ENCODE measurements at regions not wholly inside any gene's neighbourhood (a gene's known extent, or its start where the extent isn't known, plus 50 kb on each side); places are given as distances from the start of the nearest gene placed in this dataset.

DNA sequence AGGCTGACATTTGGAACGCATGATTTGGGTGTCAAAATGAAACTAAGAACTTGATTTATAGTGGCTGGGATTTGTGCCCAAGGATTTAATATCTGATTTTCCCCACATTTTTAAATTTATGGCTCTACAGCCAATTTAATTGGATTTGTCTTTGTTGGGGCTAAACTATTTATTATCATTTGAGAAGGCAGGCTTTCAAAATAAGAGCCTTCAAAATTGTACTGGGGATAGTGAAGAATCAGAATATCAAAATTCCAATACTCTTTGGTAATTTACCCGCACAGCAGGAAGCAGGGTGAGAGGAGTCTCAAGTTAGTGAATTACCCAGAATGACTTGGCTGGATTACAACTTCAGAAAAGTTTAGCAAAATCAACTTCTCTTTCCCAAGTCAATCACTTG, 278.1 kb downstream of the LRATD1 start:
- TF ChIP-seq, protein P1, sequence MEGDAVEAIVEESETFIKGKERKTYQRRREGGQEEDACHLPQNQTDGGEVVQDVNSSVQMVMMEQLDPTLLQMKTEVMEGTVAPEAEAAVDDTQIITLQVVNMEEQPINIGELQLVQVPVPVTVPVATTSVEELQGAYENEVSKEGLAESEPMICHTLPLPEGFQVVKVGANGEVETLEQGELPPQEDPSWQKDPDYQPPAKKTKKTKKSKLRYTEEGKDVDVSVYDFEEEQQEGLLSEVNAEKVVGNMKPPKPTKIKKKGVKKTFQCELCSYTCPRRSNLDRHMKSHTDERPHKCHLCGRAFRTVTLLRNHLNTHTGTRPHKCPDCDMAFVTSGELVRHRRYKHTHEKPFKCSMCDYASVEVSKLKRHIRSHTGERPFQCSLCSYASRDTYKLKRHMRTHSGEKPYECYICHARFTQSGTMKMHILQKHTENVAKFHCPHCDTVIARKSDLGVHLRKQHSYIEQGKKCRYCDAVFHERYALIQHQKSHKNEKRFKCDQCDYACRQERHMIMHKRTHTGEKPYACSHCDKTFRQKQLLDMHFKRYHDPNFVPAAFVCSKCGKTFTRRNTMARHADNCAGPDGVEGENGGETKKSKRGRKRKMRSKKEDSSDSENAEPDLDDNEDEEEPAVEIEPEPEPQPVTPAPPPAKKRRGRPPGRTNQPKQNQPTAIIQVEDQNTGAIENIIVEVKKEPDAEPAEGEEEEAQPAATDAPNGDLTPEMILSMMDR (IDR thresholded peaks at IDR 0.05; ENCODE audit: insufficient read depth, low read length), result no peak
- DNase-seq (ENCODE audit: low read depth), result no peak
- no peak overlapping the region for H3K4me3 ChIP-seq (ENCODE audit: low read depth, low read length)

DNA sequence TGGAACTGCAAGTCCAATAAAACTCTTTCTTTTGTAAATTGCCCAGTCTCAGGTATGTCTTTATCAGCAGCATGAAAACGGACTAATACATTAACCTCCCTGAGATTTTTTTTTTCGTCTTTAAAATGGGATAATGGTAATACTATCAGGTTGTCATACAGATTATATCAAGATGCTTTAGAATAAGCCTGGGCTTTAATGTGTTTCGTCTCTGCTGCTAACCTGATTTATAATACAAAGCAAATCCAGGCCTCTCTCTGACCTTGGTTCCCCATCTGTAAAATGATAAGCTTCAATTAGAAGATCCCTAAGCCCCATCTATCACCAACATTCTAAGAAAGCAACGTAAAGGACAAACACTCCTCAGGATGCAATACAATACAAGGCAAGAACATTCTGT, 283.5 kb downstream of the LRATD1 start:
- no peak overlapping the region for H3K4me3 ChIP-seq (ENCODE audit: low read depth, low read length)
- TF ChIP-seq, protein P1 (IDR thresholded peaks at IDR 0.05; ENCODE audit: insufficient read depth, low read length), result no peak
- no peak for DNase-seq (ENCODE audit: low read depth)

DNA sequence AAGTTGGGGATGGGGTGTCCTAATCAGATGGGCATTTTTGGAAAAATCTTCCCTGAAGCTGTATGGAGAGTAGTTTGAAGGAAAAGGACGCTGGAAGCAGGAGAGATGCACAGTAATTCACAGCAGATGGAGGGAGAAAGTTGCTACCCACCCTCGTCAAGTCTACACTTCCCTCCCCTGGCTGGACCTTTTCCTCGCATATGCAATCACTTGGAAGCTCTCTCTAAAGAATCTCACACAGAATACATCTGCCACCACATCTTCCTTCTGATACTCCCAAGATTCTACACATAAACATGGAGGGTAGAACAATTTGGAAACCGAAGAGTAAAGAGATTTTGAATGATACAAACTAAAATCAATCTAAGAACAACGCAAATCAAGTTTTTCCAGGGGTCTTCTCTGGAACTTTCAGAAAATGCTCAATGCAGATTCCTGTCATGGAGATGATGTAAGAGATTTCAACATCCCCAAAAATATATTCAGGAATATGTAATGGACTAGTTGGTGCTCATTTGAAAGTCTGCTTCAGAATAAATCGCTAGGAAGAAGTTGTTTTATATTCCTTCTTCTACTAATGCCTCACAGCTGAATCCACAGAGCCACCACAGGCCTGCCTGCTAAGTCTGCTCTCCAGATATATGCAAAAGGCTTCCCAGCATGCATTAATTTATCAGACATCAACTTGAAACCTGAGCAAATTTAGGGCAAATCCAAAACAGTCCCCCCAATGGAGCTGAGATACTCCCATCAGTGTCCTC, 291.5 kb downstream of the LRATD1 start:
- H3K4me3 ChIP-seq (ENCODE audit: low read depth, low read length), result no peak overlapping the region
- TF ChIP-seq, protein P1 (IDR thresholded peaks at IDR 0.05; ENCODE audit: insufficient read depth, low read length), result no peak
- no peak for DNase-seq (ENCODE audit: low read depth)

DNA sequence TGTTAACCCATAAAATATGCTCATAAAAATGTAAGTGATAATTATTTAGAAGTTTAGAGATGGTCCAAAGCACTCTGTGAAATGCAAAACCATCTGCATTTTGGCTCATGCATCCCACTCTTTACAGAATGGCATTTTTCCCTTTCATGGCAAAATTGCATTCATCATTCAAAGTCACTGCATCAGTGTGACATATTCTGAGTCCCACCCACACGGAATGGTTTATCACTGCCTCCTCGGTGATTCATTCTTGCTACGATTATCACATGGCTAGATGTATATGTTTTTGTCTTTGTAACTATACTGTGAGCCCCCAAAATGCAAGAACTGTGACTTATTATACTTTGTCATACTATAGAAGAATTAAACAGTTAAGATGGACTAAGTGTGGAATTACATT, 293.0 kb downstream of the LRATD1 start:
- H3K4me3 ChIP-seq (ENCODE audit: low read depth, low read length), result no peak overlapping the region
- DNase-seq (ENCODE audit: low read depth), result no peak
- TF ChIP-seq, protein P1 (IDR thresholded peaks at IDR 0.05; ENCODE audit: insufficient read depth, low read length), result no peak

DNA sequence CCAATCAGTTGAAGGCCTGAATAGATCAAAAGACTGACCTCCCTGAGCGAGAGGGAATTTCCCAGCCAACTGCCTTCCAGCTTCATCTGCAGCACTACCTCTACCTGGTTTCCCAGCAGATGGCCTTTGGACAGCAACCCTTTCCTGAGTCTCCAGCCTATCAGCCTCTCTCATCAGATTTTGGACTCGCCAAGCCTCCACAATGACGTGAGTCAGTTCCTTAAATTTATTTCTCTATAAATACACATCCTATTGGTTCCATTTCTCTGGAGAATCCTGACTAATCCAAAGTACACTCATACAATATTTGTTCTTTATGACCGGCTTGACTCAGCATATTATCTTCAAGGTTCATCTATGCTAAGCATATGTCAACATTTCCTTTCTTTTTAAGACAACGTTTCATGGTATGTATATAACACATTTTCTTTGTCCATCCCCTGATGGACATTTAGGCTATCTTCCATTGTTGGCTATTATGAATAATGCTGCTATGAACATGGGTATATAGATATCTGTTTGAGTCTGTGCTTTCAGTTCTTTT, 294.6 kb downstream of the LRATD1 start:
- no peak overlapping the region for H3K4me3 ChIP-seq (ENCODE audit: low read depth, low read length)
- no peak for DNase-seq (ENCODE audit: low read depth)
- TF ChIP-seq, protein P1 (IDR thresholded peaks at IDR 0.05; ENCODE audit: insufficient read depth, low read length), result no peak

DNA sequence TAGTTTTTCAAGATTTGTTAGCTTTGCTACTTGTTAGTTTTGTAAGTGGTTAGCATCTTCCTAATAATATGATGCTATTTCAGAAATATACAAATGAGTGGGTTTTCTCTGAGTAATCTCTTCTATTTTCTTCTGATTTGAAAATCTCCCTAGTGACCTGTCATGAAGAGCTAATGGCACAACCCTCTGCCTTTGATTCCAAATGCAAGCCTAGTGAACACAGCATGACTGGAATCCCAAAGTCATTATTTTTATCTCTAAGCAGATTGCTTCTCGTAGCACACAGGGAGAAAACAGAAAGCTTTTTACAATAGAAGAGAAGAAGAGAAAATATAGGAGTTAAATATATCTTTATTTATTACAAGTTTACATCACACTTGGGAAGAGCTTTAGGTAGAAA, 295.5 kb downstream of the LRATD1 start:
- TF ChIP-seq, protein P1 (IDR thresholded peaks at IDR 0.05; ENCODE audit: insufficient read depth, low read length), result no peak
- H3K4me3 ChIP-seq (ENCODE audit: low read depth, low read length), result no peak overlapping the region
- no peak for DNase-seq (ENCODE audit: low read depth)

Data from fibroblast of the aortic adventitia (primary cell).